Progenitor cell of endocrine pancreas (in vitro differentiated cells): ENCODE measurements at regions not wholly inside any gene's neighbourhood (a gene's known extent, or its start where the extent isn't known, plus 50 kb on each side); places are given as distances from the start of the nearest gene placed in this dataset.

Experiments
- DNase-seq: peaks from one replicate; pipeline ENCODE4 v3.0.0; 2021; ENCODE audit warnings: low spot score; ENCODE audit not compliant: unreplicated experiment
- H3K27ac Mint-ChIP-seq: 2 replicates; pipeline ENCODE4 v1.8.0; 2021; ENCODE audit warnings: mild to moderate bottlenecking, moderate library complexity, mixed read lengths
- H3K27me3 Mint-ChIP-seq: 2 replicates; pipeline ENCODE4 v1.8.0; 2021; ENCODE audit warnings: mixed read lengths
- H3K36me3 Mint-ChIP-seq: 2 replicates; pipeline ENCODE4 v1.8.0; 2022; ENCODE audit warnings: mixed read lengths; ENCODE audit not compliant: insufficient read depth
- H3K4me1 Mint-ChIP-seq: 2 replicates; pipeline ENCODE4 v1.8.0; 2021; ENCODE audit warnings: low read depth, mixed read lengths
- H3K4me3 Mint-ChIP-seq: 2 replicates; pipeline ENCODE4 v1.8.0; 2021; ENCODE audit warnings: low read depth, mild to moderate bottlenecking, moderate library complexity, mixed read lengths
- H3K9me3 Mint-ChIP-seq: 2 replicates; pipeline ENCODE4 v1.8.0; 2021; ENCODE audit warnings: low read depth, mixed read lengths
- CTCF ChIP-seq: fragments of 200-600 bp; sonication (generic); IDR thresholded peaks from one replicate; pipeline ENCODE4 v1.5.0; 2021; ENCODE audit warnings: antibody characterized with exemption, mild to moderate bottlenecking; ENCODE audit not compliant: unreplicated experiment

GRCh38 chr4:120506536-120506935 is 416.0 kb downstream of the PRDM5 start:
- H3K36me3 Mint-ChIP-seq: no peaks in the 10 kb centered on the region
- H3K4me1 Mint-ChIP-seq: no peaks in the 10 kb centered on the region
- H3K27ac Mint-ChIP-seq: no peak overlapping the region
- no peaks in the 10 kb centered on the region for H3K27me3 Mint-ChIP-seq
- no peak for DNase-seq
- no peak overlapping the region for H3K4me3 Mint-ChIP-seq
- no peak for TF ChIP-seq CTCF
- peaks cover 8% of the 10 kb centered on the region for H3K9me3 Mint-ChIP-seq

GRCh38 chr4:120498678-120499077 is 423.8 kb downstream of the PRDM5 start:
- Mint-ChIP-seq H3K36me3 (no peaks in the 10 kb centered on the region), H3K4me3 (no peak overlapping the region), H3K4me1 (no peaks in the 10 kb centered on the region), H3K27me3 (no peaks in the 10 kb centered on the region), H3K27ac (no peak overlapping the region), H3K9me3 (no peaks in the 10 kb centered on the region)
- DNase-seq: no peak
- TF ChIP-seq CTCF: no peak

GRCh38 chr4:120491481-120491880 is 424.8 kb upstream of the MAD2L1 start:
- Mint-ChIP-seq H3K27ac (no peak overlapping the region), H3K4me3 (no peak overlapping the region), H3K27me3 (no peaks in the 10 kb centered on the region), H3K9me3 (no peaks in the 10 kb centered on the region), H3K4me1 (no peaks in the 10 kb centered on the region), H3K36me3 (no peaks in the 10 kb centered on the region)
- DNase-seq: no peak
- no peak for TF ChIP-seq CTCF

- no peak for DNase-seq
- no peaks in the 10 kb centered on the region for H3K36me3 Mint-ChIP-seq
- no peak overlapping the region for H3K4me3 Mint-ChIP-seq
- H3K27ac Mint-ChIP-seq: no peak overlapping the region
- no peak for TF ChIP-seq CTCF
- H3K9me3 Mint-ChIP-seq: no peaks in the 10 kb centered on the region
- H3K27me3 Mint-ChIP-seq: no peaks in the 10 kb centered on the region
- H3K4me1 Mint-ChIP-seq: no peaks in the 10 kb centered on the region
Measured at GRCh38 chr4:120481756-120482155, 415.1 kb upstream of the MAD2L1 start.

- H3K27me3 Mint-ChIP-seq: no peaks in the 10 kb centered on the region
- H3K9me3 Mint-ChIP-seq: no peaks in the 10 kb centered on the region
- no peak overlapping the region for H3K4me3 Mint-ChIP-seq
Measured at GRCh38 chr4:120472447-120473131, 405.9 kb upstream of the MAD2L1 start.

More at GRCh38 chr4:120472447-120473131, 405.9 kb upstream of the MAD2L1 start:
- no peaks in the 10 kb centered on the region for H3K36me3 Mint-ChIP-seq
- no peak for DNase-seq
- no peak overlapping the region for H3K27ac Mint-ChIP-seq
- TF ChIP-seq CTCF: no peak
- no peaks in the 10 kb centered on the region for H3K4me1 Mint-ChIP-seq
